GM19099 (cell line): ENCODE measurements at regions not wholly inside any gene's neighbourhood (a gene's known extent, or its start where the extent isn't known, plus 50 kb on each side); places are given as distances from the start of the nearest gene placed in this dataset.

Experiments
- POLR2A ChIP-seq: IDR thresholded peaks from 3 replicates; pipeline ENCODE4 v1.6.1; 2011; ENCODE audit warnings: low read depth; ENCODE audit not compliant: insufficient read length; ENCODE audit errors: extremely low read depth

DNA sequence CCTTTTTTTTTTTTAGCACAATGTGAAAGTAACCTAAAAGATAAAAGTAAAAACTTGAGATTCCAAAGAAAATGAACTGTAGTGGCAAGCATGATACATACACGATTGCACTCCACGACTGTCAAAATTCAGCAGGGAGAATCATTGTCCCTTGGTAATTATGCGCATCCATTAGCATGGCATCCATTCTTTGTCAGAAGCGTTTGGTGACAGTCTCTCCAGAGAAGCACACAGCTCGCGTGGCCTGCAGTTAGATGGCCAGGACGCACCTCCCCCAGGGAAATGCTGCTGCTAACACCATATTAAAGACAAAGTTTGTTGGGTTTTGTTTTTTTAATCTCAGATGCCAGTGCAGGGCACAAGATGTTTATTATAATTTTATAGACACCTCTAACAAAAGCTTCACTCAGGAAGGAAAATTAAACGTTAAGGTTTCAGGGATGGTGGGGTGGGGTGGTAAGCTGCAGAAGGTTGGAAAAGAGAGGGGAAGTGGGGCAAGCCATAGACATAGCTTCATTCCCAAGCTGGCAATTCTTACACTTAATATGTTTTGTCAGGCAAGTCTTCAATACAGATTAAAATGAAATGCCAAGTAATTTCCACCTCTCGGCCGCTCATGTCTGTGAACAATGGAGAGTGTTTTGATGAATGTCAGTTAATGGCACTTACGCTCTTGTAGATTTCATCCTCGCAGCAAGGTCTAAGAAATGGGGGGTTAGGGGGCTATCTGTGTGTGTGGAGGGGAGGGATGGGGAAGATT is 142.8 kb upstream of the TOPAZ1 start:
- no peak for TF ChIP-seq POLR2A

DNA sequence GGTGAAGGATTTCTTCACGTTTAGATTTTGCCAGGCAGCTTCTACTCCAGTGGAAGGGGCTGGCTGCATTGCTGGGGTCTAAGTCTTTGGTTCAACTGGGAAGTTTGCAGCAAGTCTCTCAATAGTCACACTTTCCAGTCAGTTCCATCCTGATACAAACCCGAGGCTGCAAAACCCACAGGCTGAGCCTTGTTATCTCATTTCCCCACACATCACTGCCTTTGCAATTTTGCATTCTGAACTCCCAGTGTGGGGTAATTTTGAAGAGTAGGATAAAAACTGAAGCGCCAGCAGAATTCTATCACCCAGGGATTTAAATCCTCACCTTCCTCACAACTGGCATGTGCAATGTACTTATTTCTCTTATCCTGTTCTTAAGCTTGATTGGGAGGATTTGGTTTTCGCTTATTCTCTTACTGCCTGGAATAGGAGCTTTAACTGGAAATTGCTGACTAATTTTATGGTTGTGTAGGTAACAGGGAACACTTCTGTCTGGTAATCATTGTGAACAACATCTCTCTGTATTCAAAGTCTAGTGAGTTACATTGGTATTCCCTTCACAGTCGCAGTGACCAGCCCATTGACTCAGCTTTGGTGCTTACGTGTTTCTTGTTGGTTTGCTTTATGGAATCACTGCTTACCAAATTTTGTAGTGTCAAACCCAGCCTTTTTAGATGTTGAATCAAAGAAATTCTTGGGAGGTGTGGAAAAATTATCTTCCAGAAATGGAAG is 142.0 kb upstream of the TOPAZ1 start:
- no peak for TF ChIP-seq POLR2A

DNA sequence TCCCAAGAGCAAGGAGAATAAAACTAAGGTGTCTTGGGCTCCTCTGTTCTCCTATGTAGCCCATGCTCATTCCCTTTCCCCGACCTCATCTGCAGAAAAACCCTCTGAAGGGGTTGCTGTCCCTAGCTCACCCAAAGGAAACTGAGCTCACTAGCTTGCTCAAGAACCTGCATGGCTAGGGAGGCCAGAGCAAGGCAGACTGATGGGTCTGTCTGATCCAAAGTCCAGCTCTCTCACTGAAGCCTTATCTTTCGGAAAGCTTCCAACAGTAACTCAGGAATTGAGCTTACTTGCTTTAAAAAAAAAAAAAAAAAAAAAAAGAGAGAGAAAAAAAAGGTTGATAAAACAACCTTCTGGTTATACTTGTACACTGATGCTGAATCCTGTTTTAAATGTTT is 141.4 kb upstream of the TOPAZ1 start:
- no peak for TF ChIP-seq POLR2A

DNA sequence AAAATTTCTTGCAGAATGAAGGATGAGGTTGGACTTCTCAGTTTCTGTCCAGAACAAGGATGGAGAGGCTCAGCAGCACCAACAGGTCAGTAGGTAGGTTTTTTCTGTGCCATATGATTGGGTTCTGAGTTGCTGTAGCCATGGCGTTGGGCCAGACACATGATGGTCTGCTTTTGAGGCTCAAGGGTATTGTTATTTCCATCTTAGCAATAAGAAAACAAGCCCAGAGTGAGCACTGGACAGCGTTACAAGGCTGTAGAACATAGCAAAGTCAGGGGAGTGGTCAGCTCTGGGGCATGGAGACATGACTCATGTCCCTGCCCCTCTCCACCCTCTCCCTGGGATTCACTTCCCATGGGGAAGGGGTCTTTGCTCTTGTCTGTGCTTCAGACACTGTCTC is 137.6 kb upstream of the TOPAZ1 start:
- no peak for TF ChIP-seq POLR2A

DNA sequence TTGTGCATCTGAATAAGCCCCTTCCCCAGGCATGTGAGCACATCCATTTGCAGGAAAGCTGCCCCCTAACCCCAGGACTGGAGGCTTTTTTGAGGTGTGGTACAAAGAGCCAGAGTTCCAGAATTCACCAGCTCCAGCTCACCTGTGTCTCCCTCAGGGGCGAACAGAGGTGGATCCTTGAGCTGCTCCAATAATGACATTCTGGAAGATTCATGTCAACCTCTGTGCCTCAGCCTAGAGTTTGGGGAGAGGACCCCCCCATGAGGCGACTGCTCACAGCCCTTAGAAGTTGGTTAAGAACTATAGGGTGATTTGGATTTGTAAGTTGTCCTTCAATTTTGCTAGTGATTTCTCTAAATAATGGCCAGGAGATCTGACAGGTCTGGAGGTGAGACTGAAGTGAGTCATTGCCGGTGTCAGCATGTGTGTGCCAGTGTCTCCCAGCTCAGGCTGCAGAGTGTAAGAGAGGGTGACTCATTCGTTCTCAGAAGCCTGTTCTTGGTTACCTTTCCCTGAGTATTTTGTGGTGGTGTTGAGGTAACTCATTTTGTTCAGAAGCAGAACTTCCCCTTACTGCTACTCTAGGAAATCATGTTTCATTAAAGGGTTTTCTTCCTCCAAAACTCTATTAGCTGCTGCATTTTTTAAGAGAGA is 136.9 kb upstream of the TOPAZ1 start:
- TF ChIP-seq POLR2A: no peak

DNA sequence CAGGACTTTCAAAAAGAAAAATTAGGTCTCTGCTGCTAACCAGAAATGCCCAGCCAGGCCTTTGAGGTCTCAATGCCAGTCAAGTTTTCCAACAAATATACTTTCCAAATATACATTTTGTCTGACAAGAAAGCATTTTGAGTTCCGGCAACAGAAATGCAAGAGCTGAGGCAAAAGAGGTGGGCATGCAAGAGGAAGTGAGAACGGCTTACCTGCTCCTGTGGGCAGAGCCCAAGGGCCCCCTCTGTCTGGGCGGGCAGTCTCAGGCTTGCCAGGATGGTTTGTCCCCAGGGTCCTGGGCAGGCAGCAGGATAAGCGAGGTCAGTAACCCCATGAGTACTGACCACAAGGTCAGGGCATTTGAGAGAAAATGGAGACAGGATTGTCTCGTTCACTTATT is 136.1 kb upstream of the TOPAZ1 start:
- no peak for TF ChIP-seq POLR2A

DNA sequence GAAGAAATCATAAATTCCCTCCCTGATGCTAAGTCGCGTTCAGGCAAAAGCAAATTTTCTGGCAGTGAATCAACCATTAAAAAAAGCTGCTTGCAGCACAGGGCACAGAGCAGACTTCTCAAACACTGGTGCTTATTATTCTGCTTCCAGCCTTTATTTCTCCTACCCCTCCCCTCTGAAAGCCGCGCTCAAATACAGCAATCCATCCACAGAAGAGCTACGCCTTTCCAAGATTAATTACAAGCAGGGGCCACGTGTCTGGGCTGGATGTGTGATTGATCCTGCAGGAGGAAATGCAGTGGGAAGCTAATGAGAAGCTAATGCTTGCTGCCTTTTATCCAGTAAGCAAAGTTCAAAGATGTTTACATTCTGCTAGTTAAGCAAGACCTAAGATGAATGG is 134.9 kb upstream of the TOPAZ1 start:
- TF ChIP-seq POLR2A: no peak

DNA sequence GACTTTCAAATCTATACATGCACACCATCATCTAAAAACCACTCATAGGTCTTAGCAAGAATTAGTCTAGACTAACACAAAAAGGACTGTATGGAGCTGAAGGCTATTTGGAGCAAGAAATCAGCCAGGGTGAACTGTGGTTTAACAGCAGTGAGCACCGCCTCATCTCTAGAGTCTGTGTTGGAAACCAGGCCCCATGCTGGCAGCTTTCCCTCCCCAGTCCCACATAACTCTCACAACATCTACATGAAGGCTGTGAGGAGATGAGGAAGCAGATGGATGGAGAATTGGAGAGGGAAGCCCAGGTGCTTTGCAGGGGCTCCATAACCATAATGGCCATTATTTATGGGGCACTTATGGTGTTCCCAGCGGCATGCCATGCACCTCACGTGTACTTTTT is 133.2 kb upstream of the TOPAZ1 start:
- no peak for TF ChIP-seq POLR2A

DNA sequence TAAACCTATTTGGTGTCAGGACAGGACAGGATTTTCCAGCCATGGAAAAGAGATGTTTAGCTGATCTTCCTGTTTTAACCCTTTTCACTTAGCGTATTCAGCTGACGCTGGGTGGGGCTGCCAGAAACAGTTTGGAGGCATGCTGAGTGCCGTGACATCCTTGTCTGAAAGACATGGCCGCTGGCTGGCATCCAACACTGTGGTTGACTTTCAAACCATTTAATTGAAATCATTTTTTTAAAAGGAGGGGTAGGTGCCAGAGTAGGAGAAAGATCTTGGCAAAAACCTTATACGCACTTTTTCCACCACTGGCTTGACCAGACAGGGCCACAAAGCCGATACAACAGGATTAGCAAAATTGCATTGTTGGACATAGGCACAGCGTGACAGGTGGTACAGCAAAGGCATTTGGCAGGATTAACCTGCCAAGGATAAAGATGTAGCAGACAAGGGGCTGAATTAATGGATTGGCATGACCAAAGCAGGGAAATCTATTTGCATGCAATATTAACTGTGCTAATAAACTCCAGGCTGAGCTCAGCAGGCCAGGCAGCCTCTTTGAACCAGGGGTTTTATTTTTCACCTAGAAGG is 131.8 kb upstream of the TOPAZ1 start:
- TF ChIP-seq POLR2A: no peak

DNA sequence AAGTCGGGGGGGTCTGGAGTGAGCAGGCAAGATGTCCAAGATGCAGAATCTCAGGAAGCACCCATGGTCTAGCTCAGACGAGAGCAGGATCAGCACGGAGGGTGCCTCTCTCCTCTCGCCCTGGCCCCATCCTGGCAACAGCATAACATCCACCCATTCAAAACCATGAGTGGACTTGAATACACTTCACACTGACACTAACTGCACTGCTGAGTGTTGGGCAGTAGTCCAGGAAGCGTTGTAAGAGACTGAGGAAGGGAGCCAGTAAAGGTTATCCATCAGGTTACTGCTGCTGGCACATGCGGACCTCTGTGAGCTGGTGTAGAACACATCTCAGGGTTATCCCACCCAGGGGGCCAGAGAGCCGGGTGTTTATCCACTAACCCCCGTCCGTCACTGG is 131.0 kb upstream of the TOPAZ1 start:
- no peak for TF ChIP-seq POLR2A

DNA sequence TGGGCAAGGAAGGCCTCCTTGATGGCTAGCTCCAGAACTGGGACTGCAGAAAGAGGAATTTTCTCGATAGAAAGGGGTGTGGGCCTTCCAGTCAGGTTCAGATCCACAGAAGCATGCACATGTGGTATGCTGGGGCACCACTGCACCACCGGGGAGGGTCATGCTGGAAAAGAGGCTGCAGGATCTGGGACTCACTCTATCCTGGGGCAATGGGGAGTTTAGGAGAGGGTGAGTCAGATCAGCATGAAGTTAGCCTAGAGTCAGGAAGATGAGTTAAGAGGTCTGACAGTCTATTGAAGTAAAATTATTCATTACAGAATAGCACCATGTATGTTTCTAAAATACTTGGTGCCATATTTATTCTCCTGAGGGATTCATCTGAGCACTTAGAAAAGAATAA is 130.2 kb upstream of the TOPAZ1 start:
- no peak for TF ChIP-seq POLR2A

DNA sequence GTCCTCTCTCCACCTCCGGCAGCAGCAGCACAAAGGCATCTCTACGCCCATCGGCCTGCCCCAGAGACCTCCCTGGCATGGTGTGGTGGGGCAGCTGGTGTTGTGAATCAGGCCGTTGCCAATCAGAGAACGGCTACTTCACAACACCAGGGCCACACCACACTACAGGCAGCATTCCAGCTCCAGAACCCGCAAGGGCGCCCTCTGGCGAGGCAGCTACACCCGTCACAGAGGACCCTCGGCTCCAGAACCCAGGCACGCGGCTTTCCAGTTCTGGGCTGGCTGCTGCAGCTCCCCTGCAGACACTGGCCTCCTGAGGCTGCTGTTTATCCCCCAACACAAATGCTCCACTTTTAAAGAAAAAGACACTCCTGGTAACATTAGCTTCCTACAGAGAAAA is 127.5 kb upstream of the TOPAZ1 start:
- TF ChIP-seq POLR2A: no peak

DNA sequence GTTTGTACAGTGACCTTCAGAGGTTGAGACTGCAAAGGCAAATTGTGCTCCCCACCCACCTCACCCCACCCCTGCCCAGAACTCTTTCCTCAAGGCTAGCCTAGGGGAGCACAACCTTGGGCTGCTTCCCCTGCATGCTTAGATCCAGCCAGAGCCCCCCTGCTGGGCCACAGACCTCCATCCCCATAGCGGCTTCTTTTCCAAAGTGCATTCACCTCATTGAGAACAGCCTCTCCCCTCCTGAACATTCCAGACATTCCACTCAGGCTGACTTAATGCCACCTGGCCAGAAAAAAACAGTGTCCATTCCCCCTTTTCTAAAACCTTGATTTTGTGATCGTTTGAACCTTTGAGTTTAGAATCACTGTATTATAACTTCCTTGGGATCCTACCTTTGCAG is 124.4 kb upstream of the TOPAZ1 start:
- TF ChIP-seq POLR2A: no peak

DNA sequence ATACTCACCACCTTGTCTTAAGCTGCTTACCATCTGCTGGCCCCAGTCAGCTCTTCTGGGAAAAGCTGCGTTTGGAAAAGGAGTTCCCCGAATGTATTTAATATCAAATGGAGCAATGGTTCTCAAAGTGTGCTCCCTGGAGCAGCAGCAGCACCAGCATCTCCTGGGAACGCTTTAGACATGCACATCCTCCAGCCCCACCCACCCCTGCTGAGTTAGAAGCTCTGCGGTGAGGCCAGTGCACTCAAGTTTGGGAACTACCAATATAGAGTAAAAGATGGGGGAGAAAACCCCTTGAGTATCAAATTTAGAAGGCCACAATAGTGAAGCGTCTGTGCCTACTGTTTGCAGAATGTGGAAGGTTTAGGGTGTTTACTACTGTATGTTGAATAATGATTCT is 124.0 kb upstream of the TOPAZ1 start:
- no peak for TF ChIP-seq POLR2A

DNA sequence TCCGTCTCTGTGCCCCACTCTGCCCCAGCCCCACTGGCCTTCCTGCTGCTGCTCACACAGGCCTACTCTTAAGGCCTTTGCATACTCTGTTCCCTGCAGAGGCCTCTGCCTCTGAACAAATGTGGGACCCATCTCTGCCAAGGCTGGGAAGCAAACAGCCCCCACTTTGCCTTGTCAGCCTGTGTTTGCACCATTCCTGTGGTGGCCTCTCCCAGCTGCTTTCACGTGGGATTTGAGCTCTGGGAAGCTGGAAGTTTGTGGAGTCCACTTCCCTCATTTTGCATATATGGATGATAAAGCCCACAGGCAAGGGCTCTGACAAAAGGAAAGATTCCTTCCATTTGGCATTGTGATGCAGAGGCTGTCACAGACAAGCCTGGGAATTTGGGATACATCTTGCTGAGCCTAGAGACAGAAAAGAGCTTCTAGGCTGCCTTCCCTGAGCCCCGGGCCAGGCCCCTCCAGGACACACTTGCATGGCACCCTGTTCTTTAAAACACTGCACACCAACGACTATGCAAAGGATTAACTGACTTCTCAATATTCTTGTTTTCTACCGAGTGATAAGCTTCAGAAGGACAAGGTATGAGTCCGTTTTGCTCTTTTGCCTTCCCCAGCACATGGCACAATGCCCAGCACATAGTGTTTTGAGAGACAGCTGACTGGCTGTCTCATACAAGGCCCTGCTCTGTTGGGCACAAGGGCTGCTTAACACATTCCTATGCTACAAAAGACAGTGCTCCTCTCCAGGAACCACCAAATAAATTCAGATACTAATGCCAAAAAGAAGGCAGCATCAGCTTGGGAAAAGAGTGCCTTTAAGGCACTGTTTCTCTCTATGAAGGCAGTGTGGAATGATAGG is 120.7 kb upstream of the TOPAZ1 start:
- no peak for TF ChIP-seq POLR2A
